ENCODE measurements at regions not wholly inside any gene's neighbourhood (a gene's known extent, or its start where the extent isn't known, plus 50 kb on each side); places are given as distances from the start of the nearest gene placed in this dataset.

GRCh38 chr12:77438644-77439043 is 373.3 kb upstream of the E2F7 start:
- H4K20me1 ChIP-seq (ENCODE audit: insufficient read depth) = no peaks in the 10 kb centered on the region
- H2AFZ ChIP-seq = no peak overlapping the region
- DNase-seq = no peak
- ChIA-PET POLR2A (ENCODE audit: unreplicated experiment) (no interaction called here), CTCF (no interaction called here)
- H3K79me2 ChIP-seq (ENCODE audit: low read depth) = no peaks in the 10 kb centered on the region
- TF ChIP-seq EZH2 (IDR thresholded peaks at IDR 0.05; ENCODE audit: low read depth) = no peak
- no peak for TF ChIP-seq CTCF (conservative IDR thresholded peaks at IDR 0.05)
- H3K9me2 ChIP-seq (ENCODE audit: insufficient read depth) = peaks cover 4% of the 10 kb centered on the region; the same call in 1 of the 2 replicates
- intact Hi-C loops (cut with micrococcal nuclease; ENCODE audit: unreplicated experiment) = no loop called here
- H3K9me3 ChIP-seq (ENCODE audit: insufficient read depth, low read depth) = no peaks in the 10 kb centered on the region
- no peak overlapping the region for H3K27ac ChIP-seq
- no peaks in the 10 kb centered on the region for H3K27me3 ChIP-seq (ENCODE audit: insufficient read depth, low read depth)
- H3F3A ChIP-seq (ENCODE audit: insufficient read depth, low read depth) = no peaks in the 10 kb centered on the region
- no peak overlapping the region for H3K4me3 ChIP-seq
- BruUV-seq (replicated peaks) = no TSS peak
- H3K4me1 ChIP-seq (replicated peaks; ENCODE audit: insufficient read depth) = no peaks in the 10 kb centered on the region
- no peaks in the 10 kb centered on the region for H3K36me3 ChIP-seq (ENCODE audit: low read depth)
- H3K4me2 ChIP-seq = no peak overlapping the region

GRCh38 chr12:77437206-77437605 is 371.8 kb upstream of the E2F7 start:
- CTCF ChIA-PET = no interaction called here
- POLR2A ChIA-PET (ENCODE audit: unreplicated experiment) = no interaction called here

GRCh38 chr12:77435446-77436091 is 370.2 kb upstream of the E2F7 start:
- TF ChIP-seq EZH2 (IDR thresholded peaks at IDR 0.05; ENCODE audit: low read depth) (no peak), CTCF (conservative IDR thresholded peaks at IDR 0.05) (no peak)
- Histone ChIP-seq H3K9me3 (ENCODE audit: insufficient read depth, low read depth) (no peaks in the 10 kb centered on the region), H3K36me3 (ENCODE audit: low read depth) (no peaks in the 10 kb centered on the region), H3K4me2 (no peak overlapping the region), H2AFZ (no peak overlapping the region), H3K4me1 (replicated peaks; ENCODE audit: insufficient read depth) (no peaks in the 10 kb centered on the region), H4K20me1 (ENCODE audit: insufficient read depth) (no peaks in the 10 kb centered on the region), H3F3A (ENCODE audit: insufficient read depth, low read depth) (no peaks in the 10 kb centered on the region), H3K27me3 (ENCODE audit: insufficient read depth, low read depth) (no peaks in the 10 kb centered on the region), H3K9me2 (ENCODE audit: insufficient read depth) (peaks cover 4% of the 10 kb centered on the region; the same call in 1 of the 2 replicates), H3K27ac (no peak overlapping the region), H3K4me3 (no peak overlapping the region), H3K79me2 (ENCODE audit: low read depth) (no peaks in the 10 kb centered on the region)
- intact Hi-C loops (cut with micrococcal nuclease; ENCODE audit: unreplicated experiment) = no loop called here
- POLR2A ChIA-PET (ENCODE audit: unreplicated experiment) = no interaction called here
- BruUV-seq (replicated peaks) = no TSS peak
- no peak for DNase-seq
- CTCF ChIA-PET = no interaction called here

More at GRCh38 chr12:77437206-77437605, 371.8 kb upstream of the E2F7 start:
- Histone ChIP-seq H3K79me2 (ENCODE audit: low read depth) (no peaks in the 10 kb centered on the region), H3F3A (ENCODE audit: insufficient read depth, low read depth) (no peaks in the 10 kb centered on the region), H3K27ac (no peak overlapping the region), H3K4me1 (replicated peaks; ENCODE audit: insufficient read depth) (no peaks in the 10 kb centered on the region), H4K20me1 (ENCODE audit: insufficient read depth) (no peaks in the 10 kb centered on the region), H3K4me3 (no peak overlapping the region), H3K9me3 (ENCODE audit: insufficient read depth, low read depth) (no peaks in the 10 kb centered on the region), H2AFZ (no peak overlapping the region), H3K9me2 (ENCODE audit: insufficient read depth) (peaks cover 4% of the 10 kb centered on the region; the same call in 1 of the 2 replicates), H3K4me2 (no peak overlapping the region), H3K27me3 (ENCODE audit: insufficient read depth, low read depth) (no peaks in the 10 kb centered on the region), H3K36me3 (ENCODE audit: low read depth) (no peaks in the 10 kb centered on the region)
- TF ChIP-seq EZH2 (IDR thresholded peaks at IDR 0.05; ENCODE audit: low read depth) (no peak), CTCF (conservative IDR thresholded peaks at IDR 0.05) (no peak)
- DNase-seq = no peak
- intact Hi-C loops (cut with micrococcal nuclease; ENCODE audit: unreplicated experiment) = no loop called here
- no TSS peak for BruUV-seq (replicated peaks)
